Upper lobe of left lung (tissue), 6 donors: ENCODE measurements at regions not wholly inside any gene's neighbourhood (a gene's known extent, or its start where the extent isn't known, plus 50 kb on each side); places are given as distances from the start of the nearest gene placed in this dataset.

Source experiments
- ATAC-seq, 2 donors: fragments of 200-7000 bp; cut with Tn5 transposase; one replicate each; pipeline ENCODE4 v1.9.1; 2022; ENCODE audit warnings: mild to moderate bottlenecking in 2 of 2, moderate library complexity in 2 of 2; ENCODE audit not compliant: low FRiP score in 2 of 2
- DNase-seq, 2 donors: peaks; one replicate each; pipeline ENCODE4 v3.0.0-alpha.2; 2019 to 2020
- H3K27ac ChIP-seq, 4 donors: fragments of 200-600 bp; sonication (generic); one replicate each; pipeline ENCODE4 v1.5.1; 2016 to 2019
- H3K27me3 ChIP-seq, 4 donors: fragments of 200-600 bp; sonication (generic); one replicate each; pipeline ENCODE4 v1.5.1; 2017 to 2019
- H3K36me3 ChIP-seq, 4 donors: fragments of 200-600 bp; sonication (generic); one replicate each; pipeline ENCODE4 v1.5.1; 2016 to 2019
- H3K4me1 ChIP-seq, 4 donors: fragments of 200-600 bp; sonication (generic); one replicate each; pipeline ENCODE4 v1.5.1; 2018 to 2019
- H3K4me3 ChIP-seq, 4 donors: fragments of 200-600 bp; sonication (generic); one replicate each; pipeline ENCODE4 v1.5.1; 2017 to 2019; ENCODE audit warnings: mild to moderate bottlenecking in 2 of 4, moderate library complexity in 1 of 4
- H3K9me3 ChIP-seq, 4 donors: fragments of 200-600 bp; sonication (generic); one replicate each; pipeline ENCODE4 v1.5.1; 2018 to 2019
- CTCF ChIP-seq, 6 experiments: fragments of 450-650 bp in 4 of 6; fragments of 200-600 bp in 2 of 6; sonication (generic) in 2 of 6; IDR thresholded peaks; one replicate each; pipeline ENCODE4 v1.5.1; 2016 to 2019; ENCODE audit warnings: antibody characterized with exemption in 6 of 6
- EP300 ChIP-seq, 4 donors: sonication (generic); formaldehyde crosslinking; IDR thresholded peaks; one replicate each; pipeline ENCODE4 v1.5.1; 2017; ENCODE audit warnings: antibody characterized with exemption in 4 of 4, control low read depth in 2 of 4
- POLR2A ChIP-seq, 4 donors: fragments of 450-650 bp; IDR thresholded peaks; one replicate each; pipeline ENCODE4 v1.5.1; 2016 to 2017; ENCODE audit warnings: antibody characterized with exemption in 4 of 4, mild to moderate bottlenecking in 2 of 4
- POLR2AphosphoS5 ChIP-seq, 2 donors: sonication (generic); formaldehyde crosslinking; IDR thresholded peaks; one replicate each; pipeline ENCODE4 v1.5.1; 2017; ENCODE audit warnings: antibody characterized with exemption in 2 of 2
- WGBS, 2 donors: methylation state at CpG; one replicate each; pipeline ENCODE4 v1.1.5; 2017 to 2018; 5-methylcytosine and 5-hydroxymethylcytosine counted together
- donor health status: DM: no; HTN: no; CAD: no; lungs with moderate emphysema.
- donor health status: DM: no; HTN: yes; CAD: no; lungs with severe emphysema.

DNA sequence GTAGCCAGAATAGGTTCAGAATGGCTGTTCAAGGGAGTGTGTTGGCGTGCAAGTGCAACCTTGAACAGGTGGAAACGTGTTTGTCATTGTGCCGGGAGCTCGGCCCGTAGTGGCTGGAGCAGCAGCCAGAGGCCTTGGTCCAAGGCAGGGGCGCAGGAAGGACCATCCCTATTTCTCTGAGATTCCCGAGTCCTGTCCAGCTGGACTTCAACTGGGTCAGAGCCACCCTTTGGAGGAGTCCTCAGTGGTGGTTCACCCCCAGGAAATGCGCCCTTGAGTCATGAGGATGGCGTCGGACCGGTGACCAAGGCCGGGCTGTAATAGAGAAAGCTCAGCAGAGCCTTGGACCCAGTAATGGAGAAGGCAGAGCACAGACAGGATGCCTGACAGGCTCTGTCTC is 1402.0 kb downstream of the BRD1 start:
- Histone ChIP-seq H3K27ac (no peak overlapping the region), H3K36me3 (no peaks in the 10 kb centered on the region), H3K4me3 (no peak overlapping the region), H3K4me1 (no peaks in the 10 kb centered on the region), H3K9me3 (no peaks in the 10 kb centered on the region), H3K27me3 (no peaks in the 10 kb centered on the region)
- DNase-seq (no peak), ATAC-seq (no peak)
- no peak for TF ChIP-seq EP300 (IDR thresholded peaks at IDR 0.05)
- TF ChIP-seq POLR2A (IDR thresholded peaks at IDR 0.05) = no peak
- TF ChIP-seq CTCF (IDR thresholded peaks at IDR 0.05) = no peak
- no peak for TF ChIP-seq POLR2AphosphoS5 (IDR thresholded peaks at IDR 0.05)
- WGBS, 2 donors = 87 to 96% methylated on average over 11 to 12 of the region's 12 CpGs

GRCh38 chr22:48425091-48425506 is 1402.6 kb downstream of the BRD1 start:
- TF ChIP-seq EP300 (IDR thresholded peaks at IDR 0.05) (no peak), POLR2A (IDR thresholded peaks at IDR 0.05) (no peak), POLR2AphosphoS5 (IDR thresholded peaks at IDR 0.05) (no peak), CTCF (IDR thresholded peaks at IDR 0.05) (no peak)
- Histone ChIP-seq H3K27ac (no peak overlapping the region), H3K4me3 (no peak overlapping the region), H3K27me3 (no peaks in the 10 kb centered on the region), H3K4me1 (no peaks in the 10 kb centered on the region), H3K9me3 (no peaks in the 10 kb centered on the region), H3K36me3 (no peaks in the 10 kb centered on the region)
- peak in 1 of 2 donors; percentile 53 for DNase-seq
- no peak for ATAC-seq
- 75 to 93% methylated on average over 2 to 15 of the region's 15 CpGs for WGBS, 2 donors

DNA sequence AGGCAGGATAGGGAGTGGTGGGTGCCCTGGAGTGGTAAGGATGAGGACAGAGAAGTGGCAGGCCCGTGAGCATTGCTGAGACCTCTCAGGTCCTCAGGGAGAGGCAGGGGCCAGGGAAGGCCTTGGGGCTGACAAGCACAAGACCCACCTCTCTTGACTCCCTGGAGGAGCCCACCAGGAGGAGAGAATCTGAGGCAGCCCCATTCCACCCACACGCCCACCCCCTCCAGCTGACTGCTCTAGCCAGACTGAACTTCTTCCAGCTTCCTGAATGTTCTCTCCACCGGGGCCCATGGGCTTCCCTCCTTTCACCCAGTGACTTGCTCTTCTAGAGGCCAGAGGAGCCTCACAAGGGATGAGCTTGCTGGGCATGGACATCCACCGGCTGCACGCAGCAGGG is 1403.0 kb downstream of the BRD1 start:
- H3K4me1 ChIP-seq = no peaks in the 10 kb centered on the region
- H3K9me3 ChIP-seq = no peaks in the 10 kb centered on the region
- ATAC-seq = no peak
- H3K27ac ChIP-seq = no peak overlapping the region
- no peaks in the 10 kb centered on the region for H3K27me3 ChIP-seq
- H3K36me3 ChIP-seq = no peaks in the 10 kb centered on the region
- no peak overlapping the region for H3K4me3 ChIP-seq
- WGBS, 2 donors = 72 to 86% methylated on average over 5 of the region's 5 CpGs
- DNase-seq = no peak
- TF ChIP-seq EP300 (IDR thresholded peaks at IDR 0.05) (no peak), CTCF (IDR thresholded peaks at IDR 0.05) (no peak), POLR2AphosphoS5 (IDR thresholded peaks at IDR 0.05) (no peak), POLR2A (IDR thresholded peaks at IDR 0.05) (no peak)

GRCh38 chr22:48424201-48424627 is 1403.5 kb downstream of the BRD1 start:
- H3K4me1 ChIP-seq = no peaks in the 10 kb centered on the region
- H3K9me3 ChIP-seq = no peaks in the 10 kb centered on the region
- TF ChIP-seq CTCF (IDR thresholded peaks at IDR 0.05) = no peak
- no peak for TF ChIP-seq EP300 (IDR thresholded peaks at IDR 0.05)
- TF ChIP-seq POLR2AphosphoS5 (IDR thresholded peaks at IDR 0.05) = no peak
- TF ChIP-seq POLR2A (IDR thresholded peaks at IDR 0.05) = no peak
- H3K27me3 ChIP-seq = no peaks in the 10 kb centered on the region
- WGBS, 2 donors = 89 to 92% methylated on average over 14 to 18 of the region's 18 CpGs
- no peak overlapping the region for H3K4me3 ChIP-seq
- DNase-seq (no peak), ATAC-seq (no peak)
- H3K27ac ChIP-seq = no peak overlapping the region
- no peaks in the 10 kb centered on the region for H3K36me3 ChIP-seq

DNA sequence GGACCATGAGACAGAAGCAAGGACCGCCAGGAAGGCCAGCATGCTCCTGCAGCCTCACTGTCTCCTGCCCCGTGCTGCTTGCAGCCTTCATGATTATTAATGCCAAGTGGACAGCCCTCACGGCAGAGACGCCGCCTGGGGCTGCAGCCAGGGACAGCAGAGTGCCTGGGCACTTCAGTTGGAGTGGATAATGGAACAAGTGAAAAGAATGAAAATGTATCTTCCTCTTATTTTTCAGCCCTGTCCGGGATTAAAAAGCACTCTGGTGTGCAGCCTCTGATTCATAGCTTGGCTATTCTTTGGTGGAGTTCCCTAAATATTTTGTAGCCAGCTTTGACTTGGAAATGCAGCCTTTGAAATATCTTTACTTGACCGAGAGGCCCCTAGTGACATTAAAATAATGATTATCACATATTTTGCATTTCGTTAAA is 1404.2 kb downstream of the BRD1 start:
- H3K4me3 ChIP-seq = no peak overlapping the region
- ATAC-seq (no peak), DNase-seq (no peak)
- H3K36me3 ChIP-seq = no peaks in the 10 kb centered on the region
- H3K27me3 ChIP-seq = no peaks in the 10 kb centered on the region
- 69 to 76% methylated on average over 8 of the region's 8 CpGs for WGBS, 2 donors
- H3K9me3 ChIP-seq = no peaks in the 10 kb centered on the region
- no peak overlapping the region for H3K27ac ChIP-seq
- no peaks in the 10 kb centered on the region for H3K4me1 ChIP-seq
- TF ChIP-seq POLR2A (IDR thresholded peaks at IDR 0.05) (no peak), CTCF (IDR thresholded peaks at IDR 0.05) (no peak), EP300 (IDR thresholded peaks at IDR 0.05) (no peak), POLR2AphosphoS5 (IDR thresholded peaks at IDR 0.05) (no peak)
